Astrocyte (in vitro differentiated cells and primary cell): ENCODE measurements at regions not wholly inside any gene's neighbourhood (a gene's known extent, or its start where the extent isn't known, plus 50 kb on each side); places are given as distances from the start of the nearest gene placed in this dataset.
A peak's percentile ranks its signal among the peaks of the same experiment; 100 is the strongest.

Experiments
- DNase-seq: peaks from one replicate; pipeline ENCODE4 v3.0.0-alpha.2; 2010; ENCODE audit warnings: low read depth
- FAIRE-seq: peaks from 2 replicates; lab custom pipeline; 2011; peaks lifted over from hg19 to GRCh38; lab: Jason Lieb, UNC
- H2AFZ ChIP-seq: 2 replicates; pipeline ENCODE4 v1.6.0; 2012; ENCODE audit warnings: low read depth, low read length, inconsistent platforms
- H3K27ac ChIP-seq: 2 replicates; pipeline ENCODE4 v1.5.1; 2011; ENCODE audit warnings: low read depth, low read length, inconsistent platforms
- H3K27me3 ChIP-seq: 2 replicates; pipeline ENCODE4 v1.6.0; 2011; ENCODE audit warnings: low read length, inconsistent platforms; ENCODE audit not compliant: insufficient read depth
- H3K36me3 ChIP-seq: 2 replicates; pipeline ENCODE4 v1.5.1; 2011; ENCODE audit warnings: low read length, inconsistent platforms; ENCODE audit not compliant: insufficient read depth
- H3K4me1 ChIP-seq: 2 replicates; pipeline ENCODE4 v1.5.1; 2011; ENCODE audit warnings: low read length, inconsistent platforms; ENCODE audit not compliant: insufficient read depth
- H3K4me2 ChIP-seq: 2 replicates; pipeline ENCODE4 v1.6.0; 2012; ENCODE audit warnings: low read length, inconsistent platforms
- H3K4me3 ChIP-seq: 2 replicates; pipeline ENCODE4 v1.5.1; 2011; ENCODE audit warnings: low read depth, mild to moderate bottlenecking, low read length, inconsistent platforms; ENCODE audit not compliant: insufficient read depth
- H3K79me2 ChIP-seq: 2 replicates; pipeline ENCODE4 v1.6.0; 2012; ENCODE audit warnings: mild to moderate bottlenecking, low read length, inconsistent platforms; ENCODE audit not compliant: insufficient read depth
- H3K9ac ChIP-seq: 2 replicates; pipeline ENCODE4 v1.6.0; 2012; ENCODE audit warnings: mild to moderate bottlenecking, low read length, inconsistent platforms
- H3K9me3 ChIP-seq: 2 replicates; pipeline ENCODE4 v1.5.1; 2012; ENCODE audit warnings: low read depth, mild to moderate bottlenecking, low read length, inconsistent platforms; ENCODE audit not compliant: insufficient read depth
- H4K20me1 ChIP-seq: 2 replicates; pipeline ENCODE4 v1.6.0; 2012; ENCODE audit warnings: low read length, inconsistent platforms; ENCODE audit not compliant: insufficient read depth
- H3K27ac Mint-ChIP-seq: one replicate; pipeline ENCODE4 v1.8.0; 2021; ENCODE audit warnings: mild to moderate bottlenecking, mixed read lengths; ENCODE audit not compliant: unreplicated experiment
- H3K27me3 Mint-ChIP-seq: one replicate; pipeline ENCODE4 v1.8.0; 2021; ENCODE audit warnings: low read depth, mixed read lengths; ENCODE audit not compliant: unreplicated experiment
- H3K36me3 Mint-ChIP-seq: one replicate; pipeline ENCODE4 v1.8.0; 2021; ENCODE audit warnings: low read depth, mixed read lengths; ENCODE audit not compliant: unreplicated experiment
- H3K4me1 Mint-ChIP-seq: one replicate; pipeline ENCODE4 v1.8.0; 2021; ENCODE audit warnings: low read depth, mixed read lengths; ENCODE audit not compliant: unreplicated experiment
- H3K4me3 Mint-ChIP-seq: one replicate; pipeline ENCODE4 v1.8.0; 2021; ENCODE audit warnings: mild to moderate bottlenecking, moderate library complexity, mixed read lengths; ENCODE audit not compliant: unreplicated experiment
- H3K9me3 Mint-ChIP-seq: one replicate; pipeline ENCODE4 v1.8.0; 2021; ENCODE audit warnings: mild to moderate bottlenecking, mixed read lengths; ENCODE audit not compliant: unreplicated experiment
- EZH2 ChIP-seq: IDR thresholded peaks from 2 replicates; pipeline ENCODE4 v1.6.1; 2012; ENCODE audit warnings: mild to moderate bottlenecking, low read length, inconsistent platforms; ENCODE audit not compliant: insufficient read depth
- TF ChIP-seq, protein P1 (sequence below): IDR thresholded peaks from 2 replicates; pipeline ENCODE4 v1.5.1; 2011; ENCODE audit warnings: low read depth, mild to moderate bottlenecking, inconsistent platforms, low read length, moderate library complexity; ENCODE audit not compliant: insufficient read depth

DNA sequence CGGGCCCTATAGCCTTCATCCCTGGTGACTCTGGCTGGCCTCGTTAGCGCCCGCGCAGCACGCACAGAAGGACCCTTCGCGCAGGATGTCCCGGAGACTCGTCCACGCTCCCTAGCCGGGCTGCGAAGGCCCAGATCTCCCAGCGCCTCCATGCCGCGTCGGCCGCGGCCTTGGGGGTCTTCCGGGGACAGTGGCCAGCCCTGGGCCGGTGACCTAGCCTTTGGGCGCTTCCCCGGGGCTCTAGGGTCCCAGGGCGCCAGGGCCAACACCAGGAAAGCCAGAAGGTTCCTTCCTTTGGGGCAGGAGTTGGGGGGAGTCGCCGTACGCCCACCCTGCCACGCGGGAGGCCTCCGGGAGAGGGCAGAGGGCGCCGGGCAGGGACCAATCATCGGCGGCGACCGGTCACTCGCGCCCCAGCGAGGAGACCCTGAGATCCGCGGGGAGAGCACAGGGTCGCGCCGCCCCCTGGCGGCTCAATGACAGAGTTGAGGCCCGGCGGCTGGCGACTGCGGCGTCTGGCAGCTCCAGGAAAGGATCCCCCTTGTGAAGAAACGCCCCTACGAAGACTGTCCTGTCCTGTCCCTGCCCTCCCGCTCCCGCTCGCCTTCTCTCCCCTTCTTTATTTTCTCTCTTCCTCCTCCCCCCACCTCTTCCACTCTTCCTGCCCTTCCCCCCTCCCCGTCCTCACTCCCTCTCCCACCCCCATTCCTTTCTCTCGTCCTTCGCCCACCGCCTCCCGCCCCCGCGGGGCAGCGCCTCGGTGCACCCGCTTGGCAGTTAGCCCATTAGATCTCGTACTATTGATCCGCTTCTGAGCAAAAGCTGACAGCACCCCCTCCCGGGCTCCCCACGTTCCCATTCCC lies 62.3 kb upstream of the LBX1 start:
- Histone ChIP-seq H3K9ac (peak overlapping the region; percentile 13), H4K20me1 (peaks cover 4% of the 10 kb centered on the region), H3K4me3 (peak overlapping the region; percentile 49), H3K79me2 (no peaks in the 10 kb centered on the region), H3K4me1 (peaks cover 4% of the 10 kb centered on the region), H3K27ac (no peak overlapping the region), H3K4me2 (peak overlapping the region; percentile 90), H3K9me3 (no peaks in the 10 kb centered on the region), H2AFZ (peak overlapping the region; percentile 66), H3K27me3 (peaks cover 59% of the 10 kb centered on the region), H3K36me3 (no peaks in the 10 kb centered on the region)
- DNase-seq (no peak), FAIRE-seq (no peak)
- H3K27ac Mint-ChIP-seq = no peak overlapping the region
- peak overlapping the region; percentile 87 for H3K4me3 Mint-ChIP-seq
- H3K4me1 Mint-ChIP-seq = peaks cover 13% of the 10 kb centered on the region
- peak; percentile 84 for TF ChIP-seq EZH2
- TF ChIP-seq, protein P1, sequence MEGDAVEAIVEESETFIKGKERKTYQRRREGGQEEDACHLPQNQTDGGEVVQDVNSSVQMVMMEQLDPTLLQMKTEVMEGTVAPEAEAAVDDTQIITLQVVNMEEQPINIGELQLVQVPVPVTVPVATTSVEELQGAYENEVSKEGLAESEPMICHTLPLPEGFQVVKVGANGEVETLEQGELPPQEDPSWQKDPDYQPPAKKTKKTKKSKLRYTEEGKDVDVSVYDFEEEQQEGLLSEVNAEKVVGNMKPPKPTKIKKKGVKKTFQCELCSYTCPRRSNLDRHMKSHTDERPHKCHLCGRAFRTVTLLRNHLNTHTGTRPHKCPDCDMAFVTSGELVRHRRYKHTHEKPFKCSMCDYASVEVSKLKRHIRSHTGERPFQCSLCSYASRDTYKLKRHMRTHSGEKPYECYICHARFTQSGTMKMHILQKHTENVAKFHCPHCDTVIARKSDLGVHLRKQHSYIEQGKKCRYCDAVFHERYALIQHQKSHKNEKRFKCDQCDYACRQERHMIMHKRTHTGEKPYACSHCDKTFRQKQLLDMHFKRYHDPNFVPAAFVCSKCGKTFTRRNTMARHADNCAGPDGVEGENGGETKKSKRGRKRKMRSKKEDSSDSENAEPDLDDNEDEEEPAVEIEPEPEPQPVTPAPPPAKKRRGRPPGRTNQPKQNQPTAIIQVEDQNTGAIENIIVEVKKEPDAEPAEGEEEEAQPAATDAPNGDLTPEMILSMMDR = peak; percentile 16
- H3K36me3 Mint-ChIP-seq = no peaks in the 10 kb centered on the region
- no peaks in the 10 kb centered on the region for H3K9me3 Mint-ChIP-seq
- peaks cover 51% of the 10 kb centered on the region for H3K27me3 Mint-ChIP-seq

DNA sequence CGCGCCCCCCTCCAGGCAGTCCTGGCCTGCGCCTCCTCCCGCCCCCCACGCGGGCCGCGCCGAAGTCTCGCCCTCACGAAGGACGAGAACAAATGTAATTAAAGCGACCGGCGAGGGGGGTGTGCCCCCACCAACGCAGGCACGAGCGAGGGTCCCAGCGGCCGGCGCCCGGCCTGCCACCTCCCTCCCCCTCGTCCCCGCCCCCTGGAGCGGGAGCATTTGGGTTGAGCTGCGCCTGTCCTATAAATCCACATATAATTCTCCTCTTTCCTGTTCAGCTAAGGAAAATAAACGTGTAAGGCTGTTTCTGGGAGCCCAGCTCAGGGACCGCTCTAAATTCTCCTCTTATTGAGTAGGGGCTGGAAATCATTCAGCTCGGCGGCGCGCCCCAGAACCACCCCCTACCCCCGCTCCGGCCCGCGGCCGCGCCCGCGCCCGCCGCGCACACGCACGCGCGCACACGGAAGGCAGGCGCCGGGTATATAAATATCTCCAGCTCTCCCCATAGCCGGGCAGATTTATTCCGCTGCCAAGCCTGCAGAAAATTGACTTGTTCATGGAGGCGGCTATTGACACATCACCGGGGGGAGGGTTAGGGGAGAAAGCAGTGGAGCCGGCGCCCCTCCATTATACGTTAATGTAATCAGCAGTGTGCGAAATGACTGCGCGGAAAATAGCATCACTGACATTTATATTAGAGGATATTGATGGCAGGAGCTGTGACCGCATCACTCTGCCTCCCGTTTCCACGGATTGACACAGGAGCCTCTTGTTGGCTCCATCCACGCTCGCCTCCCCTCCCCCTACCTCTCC lies 61.6 kb upstream of the BTRC start:
- no peaks in the 10 kb centered on the region for H3K9me3 ChIP-seq
- peak overlapping the region; percentile 49 for H3K4me3 ChIP-seq
- peak overlapping the region; percentile 13 for H3K9ac ChIP-seq
- TF ChIP-seq, protein P1 = no peak
- peak; percentile 2 for TF ChIP-seq EZH2
- H3K4me1 ChIP-seq = peaks cover 4% of the 10 kb centered on the region
- peaks cover 49% of the 10 kb centered on the region for H3K27me3 Mint-ChIP-seq
- H4K20me1 ChIP-seq = peaks cover 4% of the 10 kb centered on the region
- H3K4me3 Mint-ChIP-seq = peak overlapping the region; percentile 87
- H2AFZ ChIP-seq = peak overlapping the region; percentile 27
- no peak overlapping the region for H3K27ac Mint-ChIP-seq
- no peaks in the 10 kb centered on the region for H3K36me3 Mint-ChIP-seq
- H3K27ac ChIP-seq = no peak overlapping the region
- no peak for FAIRE-seq
- peak overlapping the region; percentile 90 for H3K4me2 ChIP-seq
- no peaks in the 10 kb centered on the region for H3K36me3 ChIP-seq
- no peaks in the 10 kb centered on the region for H3K9me3 Mint-ChIP-seq
- DNase-seq = no peak
- no peaks in the 10 kb centered on the region for H3K79me2 ChIP-seq
- peaks cover 57% of the 10 kb centered on the region for H3K27me3 ChIP-seq
- peaks cover 13% of the 10 kb centered on the region for H3K4me1 Mint-ChIP-seq
